ENCODE measurements at regions not wholly inside any gene's neighbourhood (a gene's known extent, or its start where the extent isn't known, plus 50 kb on each side); places are given as distances from the start of the nearest gene placed in this dataset.

GRCh38 chr15:81911022-81911971, 134.5 kb downstream of the MEX3B start:
- ChIA-PET CTCF (no interaction called here), POLR2A (no interaction called here)
- TF ChIP-seq MYC (IDR thresholded peaks at IDR 0.05; ENCODE audit: low read depth, low read length) (no peak), POLR2A (IDR thresholded peaks at IDR 0.05; ENCODE audit: low read depth, low read length) (no peak), EZH2 (IDR thresholded peaks at IDR 0.05; ENCODE audit: borderline replicate concordance, low read depth, low read length, severe bottlenecking) (no peak), POLR2AphosphoS5 (IDR thresholded peaks at IDR 0.05; ENCODE audit: insufficient read depth, low read depth, low read length) (no peak), GATA2 (IDR thresholded peaks at IDR 0.05; ENCODE audit: insufficient read depth, insufficient read length, low read depth, low read length) (no peak), MAX (IDR thresholded peaks at IDR 0.05; ENCODE audit: insufficient read depth, insufficient read length) (no peak), FOS (IDR thresholded peaks at IDR 0.05; ENCODE audit: borderline replicate concordance, insufficient read depth, low read length) (no peak), JUN (IDR thresholded peaks at IDR 0.05; ENCODE audit: borderline replicate concordance, insufficient read depth, insufficient read length, low read depth) (no peak)
- H3K79me2 ChIP-seq (ENCODE audit: control insufficient read depth, insufficient read depth, low read length), result no peaks in the 10 kb centered on the region
- H3K4me3 ChIP-seq (replicated peaks in 1 of 3; ENCODE audit: insufficient read depth in 1 of 3, low read depth in 1 of 3, low read length in 3 of 3), result no peak overlapping the region
- H3K4me1 ChIP-seq (ENCODE audit: control insufficient read depth, extremely low read depth, insufficient read depth, low read length), result no peaks in the 10 kb centered on the region
- H2AFZ ChIP-seq (ENCODE audit: low read depth, low read length), result no peak overlapping the region
- H3K9me3 ChIP-seq (replicated peaks; ENCODE audit: control insufficient read depth, insufficient read depth, low read length), result no peaks in the 10 kb centered on the region
- intact Hi-C loops (cut with micrococcal nuclease), result no loop called here
- no peak for DNase-seq (ENCODE audit: low read depth, low spot score)
- no peaks in the 10 kb centered on the region for H3K27me3 ChIP-seq (ENCODE audit: control insufficient read depth in 2 of 2, insufficient read depth in 2 of 2, low read length in 2 of 2)
- H3K9me1 ChIP-seq (replicated peaks; ENCODE audit: control insufficient read depth, extremely low read depth, insufficient read depth, low read length), result no peaks in the 10 kb centered on the region
- H3K9ac ChIP-seq (replicated peaks; ENCODE audit: extremely low read depth, insufficient read depth, low read length), result no peak overlapping the region
- H3K36me3 ChIP-seq (ENCODE audit: control insufficient read depth in 2 of 2, extremely low read depth in 1 of 2, insufficient read depth in 2 of 2, low read length in 2 of 2), result no peaks in the 10 kb centered on the region
- no TSS peak for BruUV-seq (replicated peaks)
- FAIRE-seq, result no peak
- no peak overlapping the region for H3K4me2 ChIP-seq (ENCODE audit: insufficient read depth, low read length)
- no peaks in the 10 kb centered on the region for H4K20me1 ChIP-seq (replicated peaks; ENCODE audit: control insufficient read depth, extremely low read depth, insufficient read depth, low read length)
- no peak overlapping the region for H3K27ac ChIP-seq (ENCODE audit: insufficient read depth, low read depth, low read length)
- dilution Hi-C loops (cut with MboI; ENCODE audit: extremely low pct_ligation_motif_present, low sequenced_read_pairs), result no loop called here
